GM23338 (cell line): ENCODE measurements at regions not wholly inside any gene's neighbourhood (a gene's known extent, or its start where the extent isn't known, plus 50 kb on each side); places are given as distances from the start of the nearest gene placed in this dataset.
A peak's percentile ranks its signal among the peaks of the same experiment; 100 is the strongest.

Source experiments
- ATAC-seq: fragments of 200-7000 bp; cut with Tn5 transposase; 3 replicates; pipeline ENCODE4 v1.9.1; 2020
- DNase-seq: peaks from one replicate; pipeline ENCODE4 v3.0.0-alpha.2; 2015; ENCODE audit warnings: low spot score
- H2AFZ ChIP-seq: fragments of 200-600 bp; sonication (generic); 2 replicates; pipeline ENCODE4 v1.8.0; 2016; ENCODE audit warnings: antibody characterized with exemption, mild to moderate bottlenecking, moderate library complexity
- H3F3A ChIP-seq: fragments of 200-600 bp; sonication (generic); replicated peaks from 2 replicates; pipeline ENCODE4 v1.8.0; 2017; ENCODE audit warnings: antibody characterized with exemption, mixed run types, low read depth
- H3K27ac ChIP-seq: fragments of 200-600 bp; sonication (generic); 2 replicates; pipeline ENCODE4 v1.6.1; 2016; ENCODE audit warnings: low read depth
- H3K27me3 ChIP-seq: fragments of 200-600 bp; sonication (generic); 2 replicates; pipeline ENCODE4 v1.8.0; 2016; ENCODE audit warnings: mild to moderate bottlenecking, mixed run types, moderate library complexity; ENCODE audit not compliant: insufficient read depth
- H3K36me3 ChIP-seq: fragments of 200-600 bp; sonication (generic); 2 replicates; pipeline ENCODE4 v1.8.0; 2016; ENCODE audit warnings: mild to moderate bottlenecking; ENCODE audit not compliant: insufficient read depth
- H3K4me1 ChIP-seq: fragments of 200-600 bp; sonication (generic); 2 replicates; pipeline ENCODE4 v1.8.0; 2016; ENCODE audit warnings: mild to moderate bottlenecking, moderate library complexity; ENCODE audit not compliant: insufficient read depth
- H3K4me2 ChIP-seq: fragments of 200-600 bp; sonication (generic); 2 replicates; pipeline ENCODE4 v1.7.1; 2017; ENCODE audit warnings: mixed run types
- H3K4me3 ChIP-seq: fragments of 200-600 bp; sonication (generic); 2 replicates; pipeline ENCODE4 v1.6.1; 2016; ENCODE audit warnings: mixed run types
- H3K79me2 ChIP-seq: fragments of 200-600 bp; sonication (generic); replicated peaks from 2 replicates; pipeline ENCODE4 v1.8.0; 2017; ENCODE audit warnings: mild to moderate bottlenecking; ENCODE audit not compliant: insufficient read depth
- H3K9me2 ChIP-seq: fragments of 200-600 bp; sonication (generic); 2 replicates; pipeline ENCODE4 v1.8.0; 2017; ENCODE audit not compliant: insufficient read depth
- H4K20me1 ChIP-seq: fragments of 200-600 bp; sonication (generic); replicated peaks from 2 replicates; pipeline ENCODE4 v1.8.0; 2017; ENCODE audit warnings: mild to moderate bottlenecking; ENCODE audit not compliant: insufficient read depth
- H3K27ac Mint-ChIP-seq: 2 replicates; pipeline ENCODE4 v1.8.0; 2020; ENCODE audit warnings: inconsistent platforms, mild to moderate bottlenecking, moderate library complexity, mixed read lengths
- H3K27me3 Mint-ChIP-seq: 3 replicates; pipeline ENCODE4 v1.8.0; 2022; ENCODE audit warnings: low read depth, mild to moderate bottlenecking, moderate library complexity, mixed read lengths, inconsistent platforms; ENCODE audit not compliant: insufficient read depth, poor library complexity
- H3K36me3 Mint-ChIP-seq: 3 replicates; pipeline ENCODE4 v1.8.0; 2021; ENCODE audit warnings: low read depth, mild to moderate bottlenecking, inconsistent platforms, moderate library complexity, mixed read lengths
- H3K4me1 Mint-ChIP-seq: 3 replicates; pipeline ENCODE4 v1.8.0; 2020; ENCODE audit warnings: mild to moderate bottlenecking, inconsistent platforms, mixed read lengths
- H3K4me3 Mint-ChIP-seq: 3 replicates; pipeline ENCODE4 v1.8.0; 2021; ENCODE audit warnings: moderate library complexity, mild to moderate bottlenecking, inconsistent platforms, mixed read lengths
- H3K9me3 Mint-ChIP-seq: 3 replicates; pipeline ENCODE4 v1.8.0; 2020; ENCODE audit warnings: moderate library complexity, mild to moderate bottlenecking, inconsistent platforms, mixed read lengths
- CREB1 ChIP-seq: fragments of 250-450 bp; sonication (Bioruptor Pico); IDR thresholded peaks from 2 replicates; pipeline ENCODE4 v1.5.0; 2020; ENCODE audit warnings: low read depth, mild to moderate bottlenecking, moderate library complexity
- EZH2phosphoT487 ChIP-seq: fragments of 200-600 bp; sonication (generic); IDR thresholded peaks from one replicate; pipeline ENCODE4 v1.8.1; 2018; ENCODE audit warnings: antibody characterized with exemption; ENCODE audit not compliant: unreplicated experiment
- JUNB ChIP-seq: IDR thresholded peaks from one replicate; pipeline ENCODE4 v1.6.1; 2016; ENCODE audit warnings: antibody characterized with exemption; ENCODE audit not compliant: unreplicated experiment
- NANOG ChIP-seq: IDR thresholded peaks from 2 replicates; pipeline ENCODE4 v1.6.1; 2016; ENCODE audit warnings: antibody characterized with exemption, borderline replicate concordance
- POLR2AphosphoS5 ChIP-seq: IDR thresholded peaks from 2 replicates; pipeline ENCODE4 v1.6.1; 2016; ENCODE audit warnings: antibody characterized with exemption, low read depth
- STAT1 ChIP-seq: IDR thresholded peaks from one replicate; pipeline ENCODE4 v1.6.1; 2016; ENCODE audit warnings: antibody characterized with exemption; ENCODE audit not compliant: unreplicated experiment
- ZNF114 ChIP-seq: fragments of 250-450 bp; sonication (Bioruptor Pico); IDR thresholded peaks from 2 replicates; pipeline ENCODE4 v1.5.0; 2020; ENCODE audit warnings: mild to moderate bottlenecking, moderate library complexity
- ZNF331 ChIP-seq: fragments of 250-450 bp; sonication (Bioruptor Pico); IDR thresholded peaks from 2 replicates; pipeline ENCODE4 v1.5.0; 2020; ENCODE audit warnings: low read depth, mild to moderate bottlenecking, moderate library complexity
- TF ChIP-seq, protein P1 (sequence below): IDR thresholded peaks from 2 replicates; pipeline ENCODE4 v1.6.1; 2016; ENCODE audit warnings: antibody characterized with exemption
- TF ChIP-seq, protein P2 (sequence below), 2 experiments: fragments of 200-600 bp in 1 of 2; sonication (generic) in 1 of 2; conservative IDR thresholded peaks; 2 replicates each; pipeline versions ENCODE4 v1.5.1 to v1.6.1; 2016 to 2017; ENCODE audit warnings: antibody characterized with exemption in 2 of 2, low read depth in 2 of 2, mild to moderate bottlenecking in 2 of 2, moderate library complexity in 1 of 2
- TF ChIP-seq, protein P3 (sequence below): IDR thresholded peaks from one replicate; pipeline ENCODE4 v1.6.1; 2018; ENCODE audit warnings: antibody characterized with exemption; ENCODE audit not compliant: unreplicated experiment
- TF ChIP-seq, protein P4 (sequence below): fragments of 250-450 bp; sonication (Bioruptor Pico); IDR thresholded peaks from 2 replicates; pipeline ENCODE4 v1.5.0; 2020; ENCODE audit warnings: mild to moderate bottlenecking, moderate library complexity

DNA sequence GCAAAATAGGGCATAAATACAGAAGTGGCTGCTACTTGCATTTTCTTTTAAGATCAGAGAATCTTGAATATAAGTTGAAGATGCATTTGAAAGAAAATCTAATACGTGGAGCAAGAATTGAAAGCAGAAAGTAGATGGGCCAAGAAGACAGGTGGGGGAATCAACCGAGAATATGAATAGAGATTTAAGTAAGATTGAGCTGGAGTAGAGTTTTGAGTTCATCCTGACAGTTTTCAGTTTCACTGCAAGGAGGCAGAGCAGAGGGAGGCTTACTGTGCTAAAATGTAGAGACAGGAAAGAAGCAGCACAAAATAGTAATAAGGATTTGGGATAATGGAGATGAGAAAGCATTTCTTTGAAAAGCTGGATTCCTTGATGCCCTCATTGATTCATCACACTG, 214.5 kb downstream of the GJA1 start:
- no peak overlapping the region for H3K27ac Mint-ChIP-seq
- H3K9me3 Mint-ChIP-seq: no peaks in the 10 kb centered on the region
- no peak overlapping the region for H3K4me3 Mint-ChIP-seq
- no peaks in the 10 kb centered on the region for H3K79me2 ChIP-seq
- no peak for ATAC-seq
- TF ChIP-seq ZNF114 (CRISPR knock-in tag): no peak
- no peak for TF ChIP-seq JUNB
- no peak for TF ChIP-seq POLR2AphosphoS5
- TF ChIP-seq, protein P1, sequence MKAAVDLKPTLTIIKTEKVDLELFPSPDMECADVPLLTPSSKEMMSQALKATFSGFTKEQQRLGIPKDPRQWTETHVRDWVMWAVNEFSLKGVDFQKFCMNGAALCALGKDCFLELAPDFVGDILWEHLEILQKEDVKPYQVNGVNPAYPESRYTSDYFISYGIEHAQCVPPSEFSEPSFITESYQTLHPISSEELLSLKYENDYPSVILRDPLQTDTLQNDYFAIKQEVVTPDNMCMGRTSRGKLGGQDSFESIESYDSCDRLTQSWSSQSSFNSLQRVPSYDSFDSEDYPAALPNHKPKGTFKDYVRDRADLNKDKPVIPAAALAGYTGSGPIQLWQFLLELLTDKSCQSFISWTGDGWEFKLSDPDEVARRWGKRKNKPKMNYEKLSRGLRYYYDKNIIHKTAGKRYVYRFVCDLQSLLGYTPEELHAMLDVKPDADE: no peak
- no peak for TF ChIP-seq ZNF331 (CRISPR knock-in tag)
- TF ChIP-seq EZH2phosphoT487: no peak
- no peak for TF ChIP-seq STAT1
- TF ChIP-seq CREB1 (CRISPR knock-in tag): no peak
- TF ChIP-seq NANOG: no peak
- TF ChIP-seq, protein P2, sequence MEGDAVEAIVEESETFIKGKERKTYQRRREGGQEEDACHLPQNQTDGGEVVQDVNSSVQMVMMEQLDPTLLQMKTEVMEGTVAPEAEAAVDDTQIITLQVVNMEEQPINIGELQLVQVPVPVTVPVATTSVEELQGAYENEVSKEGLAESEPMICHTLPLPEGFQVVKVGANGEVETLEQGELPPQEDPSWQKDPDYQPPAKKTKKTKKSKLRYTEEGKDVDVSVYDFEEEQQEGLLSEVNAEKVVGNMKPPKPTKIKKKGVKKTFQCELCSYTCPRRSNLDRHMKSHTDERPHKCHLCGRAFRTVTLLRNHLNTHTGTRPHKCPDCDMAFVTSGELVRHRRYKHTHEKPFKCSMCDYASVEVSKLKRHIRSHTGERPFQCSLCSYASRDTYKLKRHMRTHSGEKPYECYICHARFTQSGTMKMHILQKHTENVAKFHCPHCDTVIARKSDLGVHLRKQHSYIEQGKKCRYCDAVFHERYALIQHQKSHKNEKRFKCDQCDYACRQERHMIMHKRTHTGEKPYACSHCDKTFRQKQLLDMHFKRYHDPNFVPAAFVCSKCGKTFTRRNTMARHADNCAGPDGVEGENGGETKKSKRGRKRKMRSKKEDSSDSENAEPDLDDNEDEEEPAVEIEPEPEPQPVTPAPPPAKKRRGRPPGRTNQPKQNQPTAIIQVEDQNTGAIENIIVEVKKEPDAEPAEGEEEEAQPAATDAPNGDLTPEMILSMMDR (conservative IDR thresholded peaks at IDR 0.05; ENCODE audit: low read depth in 2 of 2): no peak
- TF ChIP-seq, protein P3, sequence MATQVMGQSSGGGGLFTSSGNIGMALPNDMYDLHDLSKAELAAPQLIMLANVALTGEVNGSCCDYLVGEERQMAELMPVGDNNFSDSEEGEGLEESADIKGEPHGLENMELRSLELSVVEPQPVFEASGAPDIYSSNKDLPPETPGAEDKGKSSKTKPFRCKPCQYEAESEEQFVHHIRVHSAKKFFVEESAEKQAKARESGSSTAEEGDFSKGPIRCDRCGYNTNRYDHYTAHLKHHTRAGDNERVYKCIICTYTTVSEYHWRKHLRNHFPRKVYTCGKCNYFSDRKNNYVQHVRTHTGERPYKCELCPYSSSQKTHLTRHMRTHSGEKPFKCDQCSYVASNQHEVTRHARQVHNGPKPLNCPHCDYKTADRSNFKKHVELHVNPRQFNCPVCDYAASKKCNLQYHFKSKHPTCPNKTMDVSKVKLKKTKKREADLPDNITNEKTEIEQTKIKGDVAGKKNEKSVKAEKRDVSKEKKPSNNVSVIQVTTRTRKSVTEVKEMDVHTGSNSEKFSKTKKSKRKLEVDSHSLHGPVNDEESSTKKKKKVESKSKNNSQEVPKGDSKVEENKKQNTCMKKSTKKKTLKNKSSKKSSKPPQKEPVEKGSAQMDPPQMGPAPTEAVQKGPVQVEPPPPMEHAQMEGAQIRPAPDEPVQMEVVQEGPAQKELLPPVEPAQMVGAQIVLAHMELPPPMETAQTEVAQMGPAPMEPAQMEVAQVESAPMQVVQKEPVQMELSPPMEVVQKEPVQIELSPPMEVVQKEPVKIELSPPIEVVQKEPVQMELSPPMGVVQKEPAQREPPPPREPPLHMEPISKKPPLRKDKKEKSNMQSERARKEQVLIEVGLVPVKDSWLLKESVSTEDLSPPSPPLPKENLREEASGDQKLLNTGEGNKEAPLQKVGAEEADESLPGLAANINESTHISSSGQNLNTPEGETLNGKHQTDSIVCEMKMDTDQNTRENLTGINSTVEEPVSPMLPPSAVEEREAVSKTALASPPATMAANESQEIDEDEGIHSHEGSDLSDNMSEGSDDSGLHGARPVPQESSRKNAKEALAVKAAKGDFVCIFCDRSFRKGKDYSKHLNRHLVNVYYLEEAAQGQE: no peak
- TF ChIP-seq, protein P4, sequence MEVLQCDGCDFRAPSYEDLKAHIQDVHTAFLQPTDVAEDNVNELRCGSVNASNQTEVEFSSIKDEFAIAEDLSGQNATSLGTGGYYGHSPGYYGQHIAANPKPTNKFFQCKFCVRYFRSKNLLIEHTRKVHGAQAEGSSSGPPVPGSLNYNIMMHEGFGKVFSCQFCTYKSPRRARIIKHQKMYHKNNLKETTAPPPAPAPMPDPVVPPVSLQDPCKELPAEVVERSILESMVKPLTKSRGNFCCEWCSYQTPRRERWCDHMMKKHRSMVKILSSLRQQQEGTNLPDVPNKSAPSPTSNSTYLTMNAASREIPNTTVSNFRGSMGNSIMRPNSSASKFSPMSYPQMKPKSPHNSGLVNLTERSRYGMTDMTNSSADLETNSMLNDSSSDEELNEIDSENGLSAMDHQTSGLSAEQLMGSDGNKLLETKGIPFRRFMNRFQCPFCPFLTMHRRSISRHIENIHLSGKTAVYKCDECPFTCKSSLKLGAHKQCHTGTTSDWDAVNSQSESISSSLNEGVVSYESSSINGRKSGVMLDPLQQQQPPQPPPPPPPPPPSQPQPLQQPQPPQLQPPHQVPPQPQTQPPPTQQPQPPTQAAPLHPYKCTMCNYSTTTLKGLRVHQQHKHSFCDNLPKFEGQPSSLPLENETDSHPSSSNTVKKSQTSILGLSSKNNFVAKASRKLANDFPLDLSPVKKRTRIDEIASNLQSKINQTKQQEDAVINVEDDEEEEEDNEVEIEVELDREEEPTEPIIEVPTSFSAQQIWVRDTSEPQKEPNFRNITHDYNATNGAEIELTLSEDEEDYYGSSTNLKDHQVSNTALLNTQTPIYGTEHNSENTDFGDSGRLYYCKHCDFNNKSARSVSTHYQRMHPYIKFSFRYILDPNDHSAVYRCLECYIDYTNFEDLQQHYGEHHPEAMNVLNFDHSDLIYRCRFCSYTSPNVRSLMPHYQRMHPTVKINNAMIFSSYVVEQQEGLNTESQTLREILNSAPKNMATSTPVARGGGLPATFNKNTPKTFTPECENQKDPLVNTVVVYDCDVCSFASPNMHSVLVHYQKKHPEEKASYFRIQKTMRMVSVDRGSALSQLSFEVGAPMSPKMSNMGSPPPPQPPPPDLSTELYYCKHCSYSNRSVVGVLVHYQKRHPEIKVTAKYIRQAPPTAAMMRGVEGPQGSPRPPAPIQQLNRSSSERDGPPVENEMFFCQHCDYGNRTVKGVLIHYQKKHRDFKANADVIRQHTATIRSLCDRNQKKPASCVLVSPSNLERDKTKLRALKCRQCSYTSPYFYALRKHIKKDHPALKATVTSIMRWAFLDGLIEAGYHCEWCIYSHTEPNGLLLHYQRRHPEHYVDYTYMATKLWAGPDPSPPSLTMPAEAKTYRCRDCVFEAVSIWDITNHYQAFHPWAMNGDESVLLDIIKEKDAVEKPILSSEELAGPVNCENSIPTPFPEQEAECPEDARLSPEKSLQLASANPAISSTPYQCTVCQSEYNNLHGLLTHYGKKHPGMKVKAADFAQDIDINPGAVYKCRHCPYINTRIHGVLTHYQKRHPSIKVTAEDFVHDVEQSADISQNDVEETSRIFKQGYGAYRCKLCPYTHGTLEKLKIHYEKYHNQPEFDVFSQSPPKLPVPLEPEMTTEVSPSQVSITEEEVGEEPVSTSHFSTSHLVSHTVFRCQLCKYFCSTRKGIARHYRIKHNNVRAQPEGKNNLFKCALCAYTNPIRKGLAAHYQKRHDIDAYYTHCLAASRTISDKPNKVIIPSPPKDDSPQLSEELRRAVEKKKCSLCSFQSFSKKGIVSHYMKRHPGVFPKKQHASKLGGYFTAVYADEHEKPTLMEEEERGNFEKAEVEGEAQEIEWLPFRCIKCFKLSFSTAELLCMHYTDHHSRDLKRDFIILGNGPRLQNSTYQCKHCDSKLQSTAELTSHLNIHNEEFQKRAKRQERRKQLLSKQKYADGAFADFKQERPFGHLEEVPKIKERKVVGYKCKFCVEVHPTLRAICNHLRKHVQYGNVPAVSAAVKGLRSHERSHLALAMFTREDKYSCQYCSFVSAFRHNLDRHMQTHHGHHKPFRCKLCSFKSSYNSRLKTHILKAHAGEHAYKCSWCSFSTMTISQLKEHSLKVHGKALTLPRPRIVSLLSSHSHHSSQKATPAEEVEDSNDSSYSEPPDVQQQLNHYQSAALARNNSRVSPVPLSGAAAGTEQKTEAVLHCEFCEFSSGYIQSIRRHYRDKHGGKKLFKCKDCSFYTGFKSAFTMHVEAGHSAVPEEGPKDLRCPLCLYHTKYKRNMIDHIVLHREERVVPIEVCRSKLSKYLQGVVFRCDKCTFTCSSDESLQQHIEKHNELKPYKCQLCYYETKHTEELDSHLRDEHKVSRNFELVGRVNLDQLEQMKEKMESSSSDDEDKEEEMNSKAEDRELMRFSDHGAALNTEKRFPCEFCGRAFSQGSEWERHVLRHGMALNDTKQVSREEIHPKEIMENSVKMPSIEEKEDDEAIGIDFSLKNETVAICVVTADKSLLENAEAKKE (CRISPR knock-in tag): no peak
- H2AFZ ChIP-seq: 0 out of 2 replicates have a peak overlapping the region, but pooled peaks have one; percentile 0
- H3K27me3 ChIP-seq: no peaks in the 10 kb centered on the region
- H4K20me1 ChIP-seq: no peaks in the 10 kb centered on the region
- no peak overlapping the region for H3K27ac ChIP-seq
- H3K4me1 Mint-ChIP-seq: peaks cover 4% of the 10 kb centered on the region; the same call in 1 of the 3 replicates
- H3K4me2 ChIP-seq: no peak overlapping the region
- H3K4me3 ChIP-seq: no peak overlapping the region
- no peak for DNase-seq
- no peaks in the 10 kb centered on the region for H3F3A ChIP-seq
- H3K27me3 Mint-ChIP-seq: peaks cover 2% of the 10 kb centered on the region
- no peaks in the 10 kb centered on the region for H3K9me2 ChIP-seq
- H3K4me1 ChIP-seq: peaks cover 10% of the 10 kb centered on the region; the same call in 1 of the 2 replicates
- H3K36me3 ChIP-seq: no peaks in the 10 kb centered on the region
- H3K36me3 Mint-ChIP-seq: no peaks in the 10 kb centered on the region
